GM21528 (cell line): ENCODE measurements at regions not wholly inside any gene's neighbourhood (a gene's known extent, or its start where the extent isn't known, plus 50 kb on each side); places are given as distances from the start of the nearest gene placed in this dataset.

Experiments used
- ATAC-seq: cut with Tn5 transposase; IDR thresholded peaks from one replicate; pipeline ENCODE4 v1.9.1; 2021; ENCODE audit warnings: mild to moderate bottlenecking, moderate library complexity; ENCODE audit not compliant: unreplicated experiment, low FRiP score

- ATAC-seq, result no peak
These were observed 71.0 kb downstream of the AQP4 start for GRCh38 chr18:26794230-26795101.

- ATAC-seq, result no peak
These were observed 72.8 kb downstream of the AQP4 start for GRCh38 chr18:26792661-26793060.

DNA sequence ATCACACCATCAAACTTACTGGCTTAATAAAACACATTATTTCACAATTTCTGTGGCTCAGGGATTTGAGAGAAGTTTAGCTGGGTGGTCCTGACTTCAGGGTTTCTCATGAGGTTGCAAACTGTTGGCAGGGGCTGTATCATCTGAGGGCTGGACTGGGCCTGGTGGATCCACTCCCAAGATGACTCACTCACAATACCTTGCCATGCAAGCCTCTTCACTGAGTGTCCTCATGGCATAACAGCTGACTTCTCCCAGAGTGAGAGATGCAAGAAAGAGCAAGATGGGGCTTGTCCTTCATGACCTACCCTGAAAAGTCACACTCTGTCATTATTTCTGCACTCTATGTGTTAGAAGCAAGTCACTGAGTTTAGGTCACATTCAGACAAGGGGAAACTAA is 73.8 kb downstream of the AQP4 start:
- ATAC-seq, result no peak

GRCh38 chr18:26784599-26784998 is 80.9 kb downstream of the AQP4 start:
- ATAC-seq, result no peak

GRCh38 chr18:26783170-26783569 is 82.3 kb downstream of the AQP4 start:
- no peak for ATAC-seq

DNA sequence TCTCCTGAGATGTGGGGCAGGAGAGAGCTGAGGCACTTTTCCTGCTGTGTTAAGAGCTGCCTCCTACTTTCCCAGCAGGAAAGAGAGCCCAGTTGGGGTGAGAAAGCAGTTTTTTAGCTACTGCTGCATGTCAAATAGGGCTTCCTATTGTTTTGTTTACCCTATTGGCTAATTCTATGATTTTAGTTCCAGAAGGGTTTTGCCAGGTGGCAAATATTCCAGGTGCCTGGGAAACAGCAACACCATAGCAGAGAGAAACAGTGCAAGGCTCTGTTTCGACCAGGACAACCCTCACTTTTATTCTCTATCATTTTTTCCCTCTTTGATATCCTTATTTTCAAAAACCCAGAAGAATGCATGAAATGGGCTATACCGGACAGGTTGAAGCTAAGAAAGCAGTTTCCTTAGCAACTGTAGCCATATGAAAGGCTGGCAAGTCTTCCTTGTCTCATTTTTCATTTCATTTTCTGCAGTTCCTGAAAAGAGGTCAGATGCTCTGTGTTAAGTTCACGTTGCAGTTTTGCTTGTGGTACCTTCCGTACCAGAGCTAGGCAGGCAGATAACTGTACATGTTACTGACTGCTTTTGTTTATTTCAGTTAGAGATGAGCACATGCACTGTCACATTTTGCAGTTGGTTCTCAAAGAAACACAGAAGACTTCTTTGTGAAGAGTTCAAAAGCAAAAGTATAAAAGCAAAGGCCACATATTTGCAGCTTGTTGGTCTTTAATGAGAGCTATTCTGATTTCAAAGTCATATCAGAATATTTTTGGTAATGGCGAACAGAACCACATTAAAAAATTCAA is 84.8 kb downstream of the AQP4 start:
- no peak for ATAC-seq

GRCh38 chr18:26778054-26778393 is 87.5 kb downstream of the AQP4 start:
- no peak for ATAC-seq

GRCh38 chr18:26777351-26778053 is 88.0 kb downstream of the AQP4 start:
- ATAC-seq, result no peak

DNA sequence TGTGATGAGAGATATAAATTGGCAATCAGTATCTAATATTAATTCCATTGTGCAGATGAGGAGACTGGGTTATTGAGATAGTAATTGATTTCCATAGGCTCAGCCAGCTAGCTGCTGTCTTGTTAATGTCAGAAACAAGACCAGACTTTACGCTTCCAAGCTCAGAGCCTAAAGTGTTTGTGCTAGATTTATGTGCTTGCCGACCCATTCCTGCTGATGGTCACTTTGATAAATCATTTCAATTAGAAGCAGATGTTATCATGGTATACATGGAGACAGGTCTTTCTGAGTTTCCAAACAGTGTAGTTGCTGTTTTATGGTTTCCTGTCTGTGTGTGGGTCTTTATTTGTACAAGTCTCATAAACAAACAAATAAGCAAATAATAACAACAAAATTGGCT is 92.8 kb downstream of the AQP4 start:
- no peak for ATAC-seq

- ATAC-seq, result no peak
These were observed 94.0 kb downstream of the AQP4 start for GRCh38 chr18:26771524-26771923.

DNA sequence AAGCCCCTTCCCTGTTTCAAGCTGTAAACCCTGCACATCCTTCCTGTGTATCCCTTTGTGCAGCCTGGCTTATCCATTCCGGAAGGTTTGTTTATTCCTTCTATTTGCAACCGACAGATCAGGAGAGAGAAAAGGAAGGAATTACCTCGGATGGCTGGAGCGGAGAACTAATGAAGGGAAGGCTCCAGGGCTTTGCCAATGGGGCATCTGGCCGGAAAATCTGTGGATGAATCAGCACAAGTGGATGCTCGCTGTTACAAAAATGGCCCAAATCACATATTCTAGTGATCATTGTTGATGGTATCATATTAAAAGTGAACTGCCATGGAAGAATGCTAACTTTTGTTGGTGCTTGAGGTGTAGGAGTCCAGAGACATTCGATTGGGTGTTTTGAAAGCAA is 97.1 kb downstream of the AQP4 start:
- ATAC-seq, result no peak

DNA sequence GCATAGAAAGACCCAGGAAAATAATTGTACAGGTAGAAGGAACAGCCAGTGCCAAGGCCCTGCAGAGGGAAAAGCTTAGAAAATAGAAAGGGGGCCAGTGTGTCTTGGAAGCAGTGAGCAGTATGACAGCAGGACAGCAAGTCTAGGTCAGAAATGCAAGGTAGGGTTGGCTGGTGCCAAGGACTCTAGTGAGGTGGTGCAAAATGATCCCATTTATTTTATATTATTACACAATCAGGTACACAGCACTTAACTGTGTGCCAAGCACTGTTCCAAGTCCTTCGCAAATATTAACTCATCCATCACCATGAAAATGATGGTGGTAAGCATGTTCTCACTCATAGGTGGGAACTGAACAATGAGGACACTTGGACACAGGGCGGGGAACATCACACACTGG is 100.0 kb downstream of the AQP4 start:
- ATAC-seq, result no peak

DNA sequence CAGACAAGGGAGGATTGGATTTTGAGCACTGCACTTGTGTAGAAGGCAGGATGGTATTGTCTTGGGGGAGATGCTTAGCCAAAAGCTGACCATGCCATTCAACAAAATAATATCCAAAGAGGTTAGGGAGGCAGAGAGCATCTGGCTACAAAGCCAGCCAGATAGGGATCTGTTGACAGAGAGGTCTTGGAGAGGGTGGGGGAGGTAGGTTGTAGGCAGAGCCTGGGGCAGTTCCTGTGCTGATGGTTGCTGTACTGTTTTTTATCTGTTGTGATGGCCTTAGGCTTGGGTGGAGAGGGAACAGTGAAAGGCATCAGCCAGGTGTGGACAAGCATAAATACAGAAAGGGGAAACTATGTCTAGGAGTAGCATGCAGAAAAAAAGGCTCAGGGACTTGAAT is 100.9 kb downstream of the AQP4 start:
- no peak for ATAC-seq

GRCh38 chr18:26764177-26764576 is 101.3 kb downstream of the AQP4 start:
- ATAC-seq, result no peak

GRCh38 chr18:26763446-26764110 is 101.9 kb downstream of the AQP4 start:
- ATAC-seq, result no peak

- ATAC-seq, result no peak
These were observed 108.1 kb downstream of the AQP4 start for GRCh38 chr18:26757263-26758019.

GRCh38 chr18:26756556-26756955 is 109.0 kb downstream of the AQP4 start:
- no peak for ATAC-seq

GRCh38 chr18:26746826-26747475 is 118.6 kb downstream of the AQP4 start:
- ATAC-seq, result no peak

GRCh38 chr18:26746398-26746797 is 119.1 kb downstream of the AQP4 start:
- ATAC-seq, result no peak
